ENCODE measurements at regions not wholly inside any gene's neighbourhood (a gene's known extent, or its start where the extent isn't known, plus 50 kb on each side); places are given as distances from the start of the nearest gene placed in this dataset.

DNA sequence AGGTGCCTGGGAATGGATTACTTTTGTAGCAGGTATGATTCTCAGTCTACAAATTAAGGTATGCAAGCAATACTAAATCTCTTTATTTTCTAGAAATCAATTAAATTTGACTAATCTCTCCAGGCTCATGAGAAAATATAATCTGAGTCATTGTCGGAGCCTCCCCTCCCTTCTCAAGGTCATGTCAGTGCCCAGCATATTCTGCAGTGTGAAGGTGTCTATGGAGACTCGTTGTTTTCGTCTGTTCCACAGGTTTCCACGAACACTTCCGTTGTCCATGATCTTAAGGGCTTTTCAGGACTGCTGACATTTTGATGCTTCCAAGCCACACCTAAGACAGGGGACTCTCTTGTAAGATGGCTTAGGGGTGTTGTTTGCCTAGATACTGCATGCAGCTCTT, 56.6 kb upstream of the SCOC start:
- no peak overlapping the region for H3K27ac ChIP-seq
- H3K27me3 ChIP-seq, result no peaks in the 10 kb centered on the region
- ATAC-seq, result no peak
- 87 to 100% methylated on average over 5 of the region's 5 CpGs for WGBS, 2 donors (ENCODE audit: low coverage in 1 of 2)
- no peaks in the 10 kb centered on the region for H3K9me3 ChIP-seq
- H3K4me3 ChIP-seq, result no peak overlapping the region
- peaks cover 4 to 20% (median 7%) of the 10 kb centered on the region in 3 donors for H3K4me1 ChIP-seq
- no peaks in the 10 kb centered on the region for H3K36me3 ChIP-seq
- TF ChIP-seq POLR2AphosphoS5 (IDR thresholded peaks at IDR 0.05) (no peak), EP300 (IDR thresholded peaks at IDR 0.05) (no peak), POLR2A (IDR thresholded peaks at IDR 0.05) (no peak)
- TF ChIP-seq, protein P1, sequence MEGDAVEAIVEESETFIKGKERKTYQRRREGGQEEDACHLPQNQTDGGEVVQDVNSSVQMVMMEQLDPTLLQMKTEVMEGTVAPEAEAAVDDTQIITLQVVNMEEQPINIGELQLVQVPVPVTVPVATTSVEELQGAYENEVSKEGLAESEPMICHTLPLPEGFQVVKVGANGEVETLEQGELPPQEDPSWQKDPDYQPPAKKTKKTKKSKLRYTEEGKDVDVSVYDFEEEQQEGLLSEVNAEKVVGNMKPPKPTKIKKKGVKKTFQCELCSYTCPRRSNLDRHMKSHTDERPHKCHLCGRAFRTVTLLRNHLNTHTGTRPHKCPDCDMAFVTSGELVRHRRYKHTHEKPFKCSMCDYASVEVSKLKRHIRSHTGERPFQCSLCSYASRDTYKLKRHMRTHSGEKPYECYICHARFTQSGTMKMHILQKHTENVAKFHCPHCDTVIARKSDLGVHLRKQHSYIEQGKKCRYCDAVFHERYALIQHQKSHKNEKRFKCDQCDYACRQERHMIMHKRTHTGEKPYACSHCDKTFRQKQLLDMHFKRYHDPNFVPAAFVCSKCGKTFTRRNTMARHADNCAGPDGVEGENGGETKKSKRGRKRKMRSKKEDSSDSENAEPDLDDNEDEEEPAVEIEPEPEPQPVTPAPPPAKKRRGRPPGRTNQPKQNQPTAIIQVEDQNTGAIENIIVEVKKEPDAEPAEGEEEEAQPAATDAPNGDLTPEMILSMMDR (IDR thresholded peaks at IDR 0.05), result no peak

DNA sequence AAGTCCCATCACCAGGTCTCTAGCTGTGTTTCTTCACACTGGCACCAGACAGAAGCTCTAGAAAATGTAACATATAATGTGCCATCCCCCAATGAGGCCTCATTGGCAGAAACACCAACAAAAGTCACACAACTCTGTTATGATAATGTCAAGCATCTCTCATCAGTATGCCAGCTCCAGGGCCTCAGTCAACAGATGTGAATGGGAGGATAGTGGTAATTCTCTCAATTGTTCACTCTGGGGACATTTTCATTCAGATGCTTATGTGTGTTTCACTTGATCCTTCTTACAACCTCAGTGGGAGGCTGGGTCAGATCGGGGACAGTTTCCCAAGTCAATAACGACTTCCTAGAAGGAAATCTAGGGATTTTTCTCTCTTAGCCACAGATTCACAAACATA, 57.5 kb upstream of the SCOC start:
- Histone ChIP-seq H3K4me1 (peaks cover 4 to 20% (median 7%) of the 10 kb centered on the region in 3 donors), H3K27me3 (no peaks in the 10 kb centered on the region), H3K36me3 (no peaks in the 10 kb centered on the region), H3K27ac (peak overlapping the region in 2 of 4 donors; percentile 38 to 48), H3K4me3 (no peak overlapping the region), H3K9me3 (no peaks in the 10 kb centered on the region)
- WGBS, 2 donors (ENCODE audit: low coverage in 1 of 2), result 92 to 100% methylated on average over 2 of the region's 2 CpGs
- TF ChIP-seq POLR2AphosphoS5 (IDR thresholded peaks at IDR 0.05) (no peak), POLR2A (IDR thresholded peaks at IDR 0.05) (no peak), EP300 (IDR thresholded peaks at IDR 0.05) (no peak)
- TF ChIP-seq, protein P1 (IDR thresholded peaks at IDR 0.05), result no peak
- no peak for ATAC-seq

DNA sequence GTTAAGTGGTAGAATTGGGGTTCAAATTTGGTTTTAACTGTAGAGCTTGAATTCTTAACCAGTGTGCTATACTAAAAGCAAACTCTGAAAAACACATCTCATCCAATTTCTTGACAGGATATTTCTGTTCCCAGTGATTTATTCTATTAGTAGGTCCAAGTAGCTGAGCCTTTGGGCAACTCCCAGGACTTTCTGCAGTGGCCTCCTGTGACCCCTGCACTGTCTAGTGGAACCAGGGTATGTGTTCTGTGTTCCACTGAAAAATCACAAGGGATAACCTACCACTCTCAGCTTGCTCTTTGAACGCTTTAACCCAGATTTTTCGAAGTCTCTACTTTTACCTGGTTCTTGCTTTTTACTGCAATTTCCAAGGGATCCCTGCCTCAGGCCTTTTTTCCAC, 58.0 kb upstream of the SCOC start:
- Histone ChIP-seq H3K4me3 (no peak overlapping the region), H3K9me3 (no peaks in the 10 kb centered on the region), H3K36me3 (no peaks in the 10 kb centered on the region), H3K27ac (peak overlapping the region in 3 of 4 donors; percentile 32 to 48 (median 38)), H3K4me1 (peaks cover 4 to 20% (median 7%) of the 10 kb centered on the region in 3 donors), H3K27me3 (no peaks in the 10 kb centered on the region)
- no peak for TF ChIP-seq POLR2A (IDR thresholded peaks at IDR 0.05)
- peak; percentile 36 for TF ChIP-seq POLR2AphosphoS5 (IDR thresholded peaks at IDR 0.05)
- no peak for ATAC-seq
- WGBS, 2 donors (ENCODE audit: low coverage in 1 of 2), result 73 to 88% methylated on average over 2 of the region's 2 CpGs

DNA sequence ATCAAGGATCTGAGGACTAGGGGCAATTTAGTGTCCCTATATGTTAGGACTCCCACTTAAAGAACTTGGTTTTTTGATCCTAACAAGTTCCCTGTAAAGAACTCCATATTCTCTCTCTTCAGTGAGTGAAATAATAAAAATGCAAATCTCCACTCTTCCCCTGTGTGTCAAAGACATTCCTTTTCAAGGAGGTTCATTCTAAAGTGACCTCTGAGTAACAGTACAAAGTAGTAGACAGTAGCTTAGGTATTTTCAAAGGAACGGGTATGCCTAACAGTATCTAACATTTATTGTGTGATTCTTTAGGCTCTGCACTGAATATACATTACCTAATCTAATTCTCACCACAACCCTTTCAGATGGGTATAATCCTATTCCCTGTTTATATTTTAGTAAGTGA, 58.4 kb upstream of the SCOC start:
- Histone ChIP-seq H3K4me1 (peaks cover 4 to 21% (median 7%) of the 10 kb centered on the region in 3 donors), H3K27ac (peak overlapping the region in 3 of 4 donors; percentile 32 to 48 (median 38)), H3K9me3 (no peaks in the 10 kb centered on the region), H3K27me3 (no peaks in the 10 kb centered on the region), H3K36me3 (no peaks in the 10 kb centered on the region), H3K4me3 (no peak overlapping the region)
- TF ChIP-seq, protein P1 (IDR thresholded peaks at IDR 0.05), result no peak
- TF ChIP-seq POLR2AphosphoS5 (IDR thresholded peaks at IDR 0.05), result no peak
- TF ChIP-seq POLR2A (IDR thresholded peaks at IDR 0.05), result no peak
- TF ChIP-seq EP300 (IDR thresholded peaks at IDR 0.05), result no peak
- no peak for ATAC-seq
- 27 to 43% methylated on average over 1 of the region's 1 CpG for WGBS, 2 donors (ENCODE audit: low coverage in 1 of 2)

DNA sequence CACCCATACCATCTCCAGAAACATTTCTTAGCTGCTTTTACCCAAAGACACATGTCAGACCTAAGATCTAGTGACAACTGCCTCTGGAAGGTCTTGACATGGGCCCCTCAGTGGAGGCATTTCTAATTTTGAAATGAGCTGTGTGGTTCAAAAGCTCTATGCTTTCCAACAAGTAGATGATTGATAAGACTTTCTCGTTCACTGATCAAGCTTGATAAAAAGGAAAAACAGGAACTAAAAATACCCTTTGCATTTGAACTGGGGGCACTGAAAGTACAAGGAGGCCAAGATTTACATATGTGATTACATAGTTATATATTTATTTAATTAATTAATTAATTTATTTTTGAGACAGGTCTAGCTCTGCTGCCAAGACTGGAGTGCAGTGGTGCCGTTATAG, 61.3 kb upstream of the SCOC start:
- TF ChIP-seq POLR2A (IDR thresholded peaks at IDR 0.05), result no peak
- no peak for TF ChIP-seq EP300 (IDR thresholded peaks at IDR 0.05)
- no peak for TF ChIP-seq POLR2AphosphoS5 (IDR thresholded peaks at IDR 0.05)
- TF ChIP-seq, protein P1 (IDR thresholded peaks at IDR 0.05), result no peak
- H3K27ac ChIP-seq, result no peak overlapping the region
- no peaks in the 10 kb centered on the region for H3K27me3 ChIP-seq
- H3K4me3 ChIP-seq, result no peak overlapping the region
- ATAC-seq, result no peak
- WGBS, 2 donors (ENCODE audit: low coverage in 1 of 2), result 80 to 85% methylated on average over 1 to 2 of the region's 2 CpGs
- H3K36me3 ChIP-seq, result no peaks in the 10 kb centered on the region
- no peaks in the 10 kb centered on the region for H3K9me3 ChIP-seq
- peaks cover 7 to 45% (median 12%) of the 10 kb centered on the region in 3 donors for H3K4me1 ChIP-seq
